ENCODE measurements at regions not wholly inside any gene's neighbourhood (a gene's known extent, or its start where the extent isn't known, plus 50 kb on each side); places are given as distances from the start of the nearest gene placed in this dataset.
"Not testable (repeated sequence)": the region's sequence is repeated elsewhere in the genome, so short reads cannot be mapped to it uniquely, and the experiment has no call there.

DNA sequence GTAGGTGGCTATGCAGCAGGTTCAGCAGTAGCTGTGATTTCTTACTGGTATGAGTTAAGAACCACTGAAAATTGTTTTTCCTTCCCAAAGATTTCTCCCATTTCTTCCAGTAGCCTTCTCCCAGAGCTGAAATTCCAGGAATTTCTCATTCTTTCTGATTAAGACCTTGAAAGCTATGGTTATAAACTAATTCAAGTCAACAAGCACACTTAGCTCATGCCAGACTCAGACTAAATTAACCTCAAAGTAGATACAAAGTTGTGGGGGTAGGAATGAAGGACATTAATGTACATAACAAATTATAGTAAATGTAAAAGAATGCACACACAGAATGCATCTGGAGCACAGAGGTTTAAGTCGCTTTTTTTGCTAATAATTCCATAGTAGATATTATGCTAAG, 103.6 kb upstream of the SOX11 start:
- no peak for DNase-seq

- no peak for DNase-seq
Observed at GRCh38 chr2:5589183-5589582, 103.0 kb upstream of the SOX11 start.

DNA sequence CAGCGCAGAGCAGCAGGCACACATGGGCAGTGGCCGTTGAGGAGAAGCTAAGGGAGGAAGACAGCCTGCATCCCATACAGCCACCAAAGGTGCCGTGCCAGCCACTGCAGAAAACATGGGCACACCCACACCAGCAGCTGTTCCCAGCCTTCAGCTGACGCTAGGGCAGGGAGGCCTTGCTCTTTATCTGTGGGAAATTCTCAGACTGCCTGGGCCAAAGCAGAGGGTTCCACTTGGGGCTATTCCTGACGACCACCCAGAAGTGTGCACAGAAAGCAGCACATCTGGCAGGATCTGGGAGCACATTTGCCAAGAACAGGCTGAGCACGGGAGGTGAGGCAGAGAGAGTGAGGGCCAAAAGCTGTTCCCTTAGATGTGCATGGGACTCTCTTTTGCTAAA, 101.3 kb upstream of the SOX11 start:
- DNase-seq = no peak

- DNase-seq = no peak
Observed at GRCh38 chr2:5592916-5593315, 99.3 kb upstream of the SOX11 start.

DNA sequence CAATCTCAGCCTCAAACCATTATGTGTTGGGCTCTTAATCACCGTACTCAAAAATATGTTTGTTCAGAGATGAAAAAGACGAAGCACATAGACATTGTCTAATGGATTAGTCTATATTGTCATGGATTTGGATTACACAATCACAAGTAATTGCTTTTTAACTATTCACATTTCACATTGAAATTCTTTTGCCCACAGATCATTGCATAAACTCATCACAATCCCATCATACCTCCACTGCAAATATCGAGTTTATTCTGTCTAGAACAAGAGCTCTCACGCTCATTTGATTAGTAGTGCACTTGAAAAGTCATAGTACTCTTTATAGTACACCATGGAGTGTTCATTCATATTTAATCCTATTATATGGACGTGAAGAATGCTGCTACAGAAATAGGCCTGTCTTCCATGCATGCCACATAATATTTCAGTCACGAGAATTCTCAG, 97.9 kb upstream of the SOX11 start:
- DNase-seq = no peak

GRCh38 chr2:5596868-5597267, 95.3 kb upstream of the SOX11 start:
- no peak for DNase-seq

DNA sequence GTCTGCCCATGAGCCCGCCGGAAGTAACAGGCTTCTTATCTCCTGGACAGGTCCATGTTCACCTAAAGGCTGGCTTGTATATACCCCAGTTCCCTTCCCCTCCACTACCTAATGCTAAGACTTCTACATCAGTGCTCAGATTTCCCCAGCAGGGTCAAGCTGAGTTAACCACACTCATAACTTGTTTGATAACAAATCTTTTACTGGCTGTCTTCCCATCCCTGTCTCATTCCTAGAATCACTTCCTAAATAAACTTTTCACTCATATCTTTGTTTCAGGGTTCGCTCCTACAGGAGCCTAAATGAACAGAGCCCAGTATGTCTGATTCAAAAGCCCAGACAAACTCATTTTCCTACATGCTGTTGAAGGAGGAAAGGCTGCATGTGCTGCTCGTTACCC, 94.0 kb upstream of the SOX11 start:
- DNase-seq = no peak

DNA sequence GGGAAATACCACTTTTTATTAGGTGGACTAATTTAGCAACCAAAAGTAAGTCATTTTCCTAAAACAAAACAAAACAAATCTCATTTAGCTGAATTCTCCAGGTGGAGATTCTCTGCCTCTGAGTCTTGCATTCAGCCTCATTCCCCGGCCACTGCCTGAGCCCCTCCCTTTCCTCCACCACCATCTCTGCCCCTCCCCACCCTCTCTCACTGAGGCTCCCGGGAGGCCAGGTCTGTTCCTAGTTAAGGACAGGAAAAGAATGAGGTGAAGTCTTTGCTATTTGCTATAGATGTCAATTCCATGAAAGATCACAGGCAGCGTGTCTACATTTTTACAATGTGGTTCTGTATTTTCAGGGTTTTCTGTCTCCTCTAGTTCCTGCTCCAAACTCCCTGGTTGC, 83.0 kb upstream of the SOX11 start:
- DNase-seq = no peak

DNA sequence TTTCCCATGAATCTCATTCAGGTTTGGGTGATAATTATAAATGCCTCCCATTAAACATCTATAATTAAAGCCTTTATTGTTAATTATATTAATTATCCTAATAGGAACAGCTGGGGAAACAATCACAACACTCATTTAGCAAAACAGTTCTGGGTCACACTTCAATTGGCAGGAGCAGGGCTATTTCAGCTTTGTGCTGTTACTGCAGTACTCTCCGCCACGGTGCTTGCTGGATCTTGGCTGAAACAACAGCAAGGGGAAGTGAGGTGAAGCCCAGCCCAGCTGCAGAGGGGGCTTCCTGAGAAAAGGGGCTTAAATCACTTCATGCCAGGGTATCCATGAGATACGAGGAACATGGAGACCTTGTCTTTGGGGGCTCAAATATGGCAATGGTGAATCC, 79.5 kb upstream of the SOX11 start:
- no peak for DNase-seq

GRCh38 chr2:5616019-5616418, 76.2 kb upstream of the SOX11 start:
- DNase-seq = no peak

DNA sequence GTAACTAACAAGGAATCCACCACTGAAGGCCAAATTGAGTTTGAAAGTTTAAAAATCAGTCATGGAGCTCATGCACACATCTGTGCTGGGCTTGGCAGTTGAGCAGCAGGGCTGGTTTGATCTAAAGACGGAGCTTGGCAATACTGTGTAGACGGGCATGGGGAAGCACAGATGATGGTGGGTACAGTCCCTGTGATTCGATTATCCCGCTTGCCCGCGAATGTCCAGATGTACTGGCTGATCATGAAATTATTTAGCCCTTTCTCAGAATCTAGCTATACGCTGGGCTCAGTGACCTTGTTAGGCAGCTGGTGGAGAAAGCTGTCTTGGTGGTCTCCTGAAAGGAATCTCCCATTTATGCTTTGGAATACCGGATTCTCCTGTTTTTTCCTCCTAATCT, 74.8 kb upstream of the SOX11 start:
- DNase-seq = no peak

DNA sequence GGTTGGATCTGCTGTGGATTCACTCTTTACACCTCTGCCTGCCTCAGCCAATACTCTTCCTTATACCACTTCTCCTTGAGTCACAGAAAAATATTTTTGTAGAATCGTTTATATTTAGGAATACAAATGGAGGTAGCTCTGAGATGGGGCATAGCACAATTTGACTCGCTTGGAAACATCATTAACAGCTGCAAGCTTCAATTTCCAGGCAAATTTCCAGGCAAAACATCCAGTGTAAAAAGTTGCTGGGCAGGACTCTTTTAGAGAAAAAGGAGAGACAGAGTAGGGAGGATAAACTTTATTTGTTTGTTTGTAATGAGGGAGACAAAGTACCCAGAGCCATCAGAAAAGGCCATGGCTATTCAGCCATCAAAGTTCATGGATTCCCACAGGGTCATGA, 74.4 kb upstream of the SOX11 start:
- DNase-seq = no peak

GRCh38 chr2:5618271-5618670, 73.9 kb upstream of the SOX11 start:
- no peak for DNase-seq

- not testable (repeated sequence) for DNase-seq
Observed at GRCh38 chr2:5625556-5626065, 66.6 kb upstream of the SOX11 start.

- DNase-seq = not testable (repeated sequence)
Observed at GRCh38 chr2:5628484-5628883, 63.7 kb upstream of the SOX11 start.

- DNase-seq = not testable (repeated sequence)
Observed at GRCh38 chr2:5629510-5629909, 62.7 kb upstream of the SOX11 start.

- DNase-seq = not testable (repeated sequence)
Observed at GRCh38 chr2:5637051-5637450, 55.1 kb upstream of the SOX11 start.

Data from hypothalamus (tissue), 51 donors.